ENCODE measurements at regions not wholly inside any gene's neighbourhood (a gene's known extent, or its start where the extent isn't known, plus 50 kb on each side); places are given as distances from the start of the nearest gene placed in this dataset.

DNA sequence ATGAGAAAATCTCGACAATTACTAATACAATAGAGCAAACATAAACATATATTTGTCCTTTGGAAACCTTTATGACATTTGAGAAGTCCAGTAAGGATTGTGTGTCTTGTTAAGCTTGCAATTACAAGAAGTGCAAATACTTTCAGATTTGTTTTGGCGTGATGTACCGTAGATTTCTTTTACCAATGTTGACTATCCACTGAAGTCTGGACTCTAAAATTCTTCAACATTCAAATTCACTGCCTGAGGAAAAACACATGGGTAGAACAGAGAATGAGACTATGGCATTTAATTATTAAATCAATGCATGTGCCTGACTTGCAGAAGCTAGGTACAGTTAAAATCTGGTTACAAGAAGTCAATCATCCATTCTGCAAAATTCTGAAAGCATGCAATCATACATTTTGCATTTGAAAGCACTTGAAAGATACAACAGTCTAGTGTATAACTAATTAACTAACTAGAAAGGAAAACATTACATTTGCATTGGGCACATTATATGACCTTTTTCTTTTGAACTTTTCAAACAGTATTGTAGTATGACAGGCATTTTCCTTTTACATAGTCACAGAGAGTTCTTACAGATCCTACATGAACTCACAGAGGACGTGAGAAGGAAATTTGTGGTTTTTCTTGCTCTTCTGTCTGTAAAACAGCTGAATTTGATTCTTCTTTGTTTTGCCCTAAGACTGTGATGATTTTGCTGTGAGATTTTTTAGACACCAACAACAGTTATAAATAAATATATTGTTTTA, 511.1 kb upstream of the ADGRL4 start:
- no peak for TF ChIP-seq EZH2 (IDR thresholded peaks at IDR 0.05; ENCODE audit: borderline replicate concordance, low read length)
- TF ChIP-seq, protein P1, sequence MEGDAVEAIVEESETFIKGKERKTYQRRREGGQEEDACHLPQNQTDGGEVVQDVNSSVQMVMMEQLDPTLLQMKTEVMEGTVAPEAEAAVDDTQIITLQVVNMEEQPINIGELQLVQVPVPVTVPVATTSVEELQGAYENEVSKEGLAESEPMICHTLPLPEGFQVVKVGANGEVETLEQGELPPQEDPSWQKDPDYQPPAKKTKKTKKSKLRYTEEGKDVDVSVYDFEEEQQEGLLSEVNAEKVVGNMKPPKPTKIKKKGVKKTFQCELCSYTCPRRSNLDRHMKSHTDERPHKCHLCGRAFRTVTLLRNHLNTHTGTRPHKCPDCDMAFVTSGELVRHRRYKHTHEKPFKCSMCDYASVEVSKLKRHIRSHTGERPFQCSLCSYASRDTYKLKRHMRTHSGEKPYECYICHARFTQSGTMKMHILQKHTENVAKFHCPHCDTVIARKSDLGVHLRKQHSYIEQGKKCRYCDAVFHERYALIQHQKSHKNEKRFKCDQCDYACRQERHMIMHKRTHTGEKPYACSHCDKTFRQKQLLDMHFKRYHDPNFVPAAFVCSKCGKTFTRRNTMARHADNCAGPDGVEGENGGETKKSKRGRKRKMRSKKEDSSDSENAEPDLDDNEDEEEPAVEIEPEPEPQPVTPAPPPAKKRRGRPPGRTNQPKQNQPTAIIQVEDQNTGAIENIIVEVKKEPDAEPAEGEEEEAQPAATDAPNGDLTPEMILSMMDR (IDR thresholded peaks at IDR 0.05; ENCODE audit: low read length): no peak
